Natural killer cell (primary cell): ENCODE measurements at regions not wholly inside any gene's neighbourhood (a gene's known extent, or its start where the extent isn't known, plus 50 kb on each side); places are given as distances from the start of the nearest gene placed in this dataset.

Experiments used
- ATAC-seq, 3 donors: fragments of 150-1000 bp in 2 of 3; fragments of 200-7000 bp in 1 of 3; cut with Tn5 transposase; 1 replicate in 1 of 3; 2 replicates in 2 of 3; pipeline ENCODE4 v1.10.0; 2021; ENCODE audit warnings: mild to moderate bottlenecking in 2 of 3, moderate library complexity in 2 of 3
- DNase-seq, 2 donors: peaks; one replicate each; pipeline versions ENCODE4 v3.0.0 to v3.0.0-alpha.2; 2013 to 2021; ENCODE audit warnings: mixed read lengths in 1 of 2
- H3K27ac ChIP-seq: one replicate; pipeline ENCODE4 v1.5.1; 2013; ENCODE audit warnings: mild to moderate bottlenecking, low read length
- H3K27me3 ChIP-seq: one replicate; pipeline ENCODE4 v1.6.1; 2013; ENCODE audit warnings: low read length; ENCODE audit not compliant: control insufficient read depth, insufficient read depth
- H3K36me3 ChIP-seq: one replicate; pipeline ENCODE4 v1.6.1; 2013; ENCODE audit warnings: low read length; ENCODE audit not compliant: control insufficient read depth, insufficient read depth
- H3K4me1 ChIP-seq: one replicate; pipeline ENCODE4 v1.6.1; 2013; ENCODE audit warnings: low read length; ENCODE audit not compliant: control insufficient read depth, insufficient read depth
- H3K4me3 ChIP-seq: one replicate; pipeline ENCODE4 v1.5.1; 2013; ENCODE audit warnings: low read length
- H3K9me3 ChIP-seq: one replicate; pipeline ENCODE4 v1.6.1; 2013; ENCODE audit warnings: low read length; ENCODE audit not compliant: control insufficient read depth, insufficient read depth
- H3K27ac Mint-ChIP-seq, 2 donors: one replicate each; pipeline ENCODE4 v1.8.0; 2022; ENCODE audit warnings: mild to moderate bottlenecking in 2 of 2, mixed read lengths in 2 of 2, moderate library complexity in 1 of 2
- H3K27me3 Mint-ChIP-seq, 2 donors: one replicate each; pipeline ENCODE4 v1.8.0; 2022; ENCODE audit warnings: low read depth in 2 of 2, mixed read lengths in 2 of 2
- H3K36me3 Mint-ChIP-seq: one replicate; pipeline ENCODE4 v1.8.0; 2022; ENCODE audit warnings: mixed read lengths
- H3K4me1 Mint-ChIP-seq, 2 donors: one replicate each; pipeline ENCODE4 v1.8.0; 2022; ENCODE audit warnings: mixed read lengths in 2 of 2
- H3K4me3 Mint-ChIP-seq: one replicate; pipeline ENCODE4 v1.8.0; 2022; ENCODE audit warnings: mild to moderate bottlenecking, moderate library complexity, mixed read lengths
- H3K9me3 Mint-ChIP-seq, 2 donors: one replicate each; pipeline ENCODE4 v1.8.0; 2022; ENCODE audit warnings: mixed read lengths in 2 of 2
- CTCF ChIP-seq: fragments of 200-600 bp; IDR thresholded peaks from one replicate; pipeline ENCODE4 v1.8.0; 2022; ENCODE audit warnings: antibody characterized with exemption
- WGBS: methylation state at CpG from one replicate; pipeline ENCODE4 v1.1.7; 2013; ENCODE audit warnings: missing lambda C conversion rate; ENCODE audit not compliant: insufficient coverage; 5-methylcytosine and 5-hydroxymethylcytosine counted together
- intact Hi-C: fragments of 100-400 bp; cut with micrococcal nuclease; formaldehyde crosslinking; loops from one replicate; pipeline ENCODE4 v1.14.2; 2022

- WGBS: 82% methylated on average over 2 of the region's 2 CpGs
- no peaks in the 10 kb centered on the region for H3K4me1 Mint-ChIP-seq
- no peak for TF ChIP-seq CTCF
- H3K4me3 ChIP-seq: no peak overlapping the region
- ATAC-seq (no peak), DNase-seq (no peak)
- intact Hi-C loops: no loop called here
- no peaks in the 10 kb centered on the region for H3K9me3 ChIP-seq
- H3K36me3 ChIP-seq: no peaks in the 10 kb centered on the region
- peaks cover 0 to 3% of the 10 kb centered on the region in 2 donors for H3K9me3 Mint-ChIP-seq
- H3K4me1 ChIP-seq: no peaks in the 10 kb centered on the region
- no peaks in the 10 kb centered on the region for H3K36me3 Mint-ChIP-seq
- H3K27ac Mint-ChIP-seq: no peak overlapping the region
- H3K27me3 Mint-ChIP-seq: no peaks in the 10 kb centered on the region
- no peaks in the 10 kb centered on the region for H3K27me3 ChIP-seq
- H3K4me3 Mint-ChIP-seq: no peak overlapping the region
- no peak overlapping the region for H3K27ac ChIP-seq
These were observed 208.2 kb downstream of the SLCO4C1 start for GRCh38 chr5:102087906-102088305.

DNA sequence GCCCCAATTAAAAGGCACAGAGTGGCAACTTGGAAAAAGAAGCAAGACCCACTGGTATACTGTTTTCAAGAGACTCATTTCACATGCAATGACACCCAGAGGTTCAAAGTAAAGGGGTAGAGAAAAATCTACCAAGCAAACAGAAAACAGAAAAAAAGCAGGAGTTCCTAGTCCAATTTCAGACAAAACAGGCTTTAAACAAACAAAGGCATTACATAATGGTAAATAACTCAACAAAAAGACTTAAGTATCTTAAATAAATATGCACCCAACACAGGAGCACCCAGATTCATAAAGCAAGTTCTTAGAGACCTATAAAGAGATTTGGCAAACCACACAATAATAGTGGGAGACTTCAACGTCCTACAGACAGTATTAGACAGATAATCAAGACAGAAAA lies 215.8 kb downstream of the SLCO4C1 start:
- no peaks in the 10 kb centered on the region for H3K4me1 Mint-ChIP-seq
- H3K36me3 Mint-ChIP-seq: no peaks in the 10 kb centered on the region
- H3K9me3 ChIP-seq: no peaks in the 10 kb centered on the region
- no peak overlapping the region for H3K4me3 ChIP-seq
- intact Hi-C loops: no loop called here
- peaks cover 4% of the 10 kb centered on the region in 2 donors for H3K9me3 Mint-ChIP-seq
- no peak overlapping the region for H3K4me3 Mint-ChIP-seq
- 63% methylated on average over 1 of the region's 1 CpG for WGBS
- DNase-seq: no peak
- H3K27me3 ChIP-seq: no peaks in the 10 kb centered on the region
- H3K27ac Mint-ChIP-seq: no peak overlapping the region
- H3K4me1 ChIP-seq: no peaks in the 10 kb centered on the region
- no peak for TF ChIP-seq CTCF
- H3K36me3 ChIP-seq: no peaks in the 10 kb centered on the region
- no peak for ATAC-seq
- H3K27ac ChIP-seq: no peak overlapping the region
- no peaks in the 10 kb centered on the region for H3K27me3 Mint-ChIP-seq

GRCh38 chr5:102077920-102078319 lies 218.2 kb downstream of the SLCO4C1 start:
- no peak for ATAC-seq
- no peaks in the 10 kb centered on the region for H3K4me1 Mint-ChIP-seq

More at GRCh38 chr5:102077920-102078319, 218.2 kb downstream of the SLCO4C1 start:
- Mint-ChIP-seq H3K4me3 (no peak overlapping the region), H3K27me3 (no peaks in the 10 kb centered on the region), H3K9me3 (peaks cover 2 to 4% of the 10 kb centered on the region in 2 donors), H3K36me3 (no peaks in the 10 kb centered on the region), H3K27ac (no peak overlapping the region)
- intact Hi-C loops: no loop called here
- TF ChIP-seq CTCF: no peak
- Histone ChIP-seq H3K9me3 (no peaks in the 10 kb centered on the region), H3K27me3 (no peaks in the 10 kb centered on the region), H3K4me3 (no peak overlapping the region), H3K27ac (no peak overlapping the region), H3K4me1 (no peaks in the 10 kb centered on the region), H3K36me3 (no peaks in the 10 kb centered on the region)
- 89% methylated on average over 5 of the region's 5 CpGs for WGBS
- no peak for DNase-seq
